SK-N-SH treated with all-trans-retinoic acid at 6 μM for 48 hours (cell line): ENCODE measurements at regions not wholly inside any gene's neighbourhood (a gene's known extent, or its start where the extent isn't known, plus 50 kb on each side); places are given as distances from the start of the nearest gene placed in this dataset.

Experiments used
- ATAC-seq: fragments of 200-7000 bp; cut with Tn5 transposase; 3 replicates; pipeline ENCODE4 v1.9.1; 2020; ENCODE audit warnings: mild to moderate bottlenecking, moderate library complexity
- ARNTL ChIP-seq: fragments of 450-650 bp; formaldehyde crosslinking; IDR thresholded peaks from 2 replicates; pipeline ENCODE4 v1.5.0; 2020; ENCODE audit warnings: low read depth, mild to moderate bottlenecking, moderate library complexity, borderline replicate concordance
- BACH2 ChIP-seq: fragments of 250-450 bp; sonication (Bioruptor Pico); IDR thresholded peaks from 2 replicates; pipeline ENCODE4 v1.9.0; 2021; ENCODE audit warnings: mild to moderate bottlenecking, borderline replicate concordance
- CSRNP3 ChIP-seq: fragments of 250-450 bp; sonication (Bioruptor Pico); IDR thresholded peaks from 2 replicates; pipeline ENCODE4 v1.5.1; 2021; ENCODE audit warnings: mild to moderate bottlenecking, moderate library complexity
- ESRRG ChIP-seq: fragments of 250-450 bp; sonication (Bioruptor Pico); IDR thresholded peaks from 2 replicates; pipeline ENCODE4 v1.6.1; 2021; ENCODE audit warnings: mild to moderate bottlenecking
- GLIS3 ChIP-seq: fragments of 250-450 bp; sonication (Bioruptor Pico); IDR thresholded peaks from 2 replicates; pipeline ENCODE4 v1.5.0; 2020; ENCODE audit warnings: mild to moderate bottlenecking, moderate library complexity
- ISL1 ChIP-seq: fragments of 250-450 bp; sonication (Bioruptor Pico); IDR thresholded peaks from 2 replicates; pipeline ENCODE4 v2.1.2; 2022; ENCODE audit warnings: mild to moderate bottlenecking, moderate library complexity
- OSR1 ChIP-seq: fragments of 250-450 bp; sonication (Bioruptor Pico); IDR thresholded peaks from 2 replicates; pipeline ENCODE4 v1.8.0; 2022; ENCODE audit warnings: moderate library complexity, mild to moderate bottlenecking, inconsistent platforms
- POU6F1 ChIP-seq: fragments of 250-450 bp; sonication (Bioruptor Pico); IDR thresholded peaks from 2 replicates; pipeline ENCODE4 v1.8.0; 2021; ENCODE audit warnings: low read depth, mild to moderate bottlenecking, moderate library complexity, borderline replicate concordance
- PPARA ChIP-seq: fragments of 250-450 bp; sonication (Bioruptor Pico); IDR thresholded peaks from 2 replicates; pipeline ENCODE4 v1.5.0; 2020; ENCODE audit warnings: mild to moderate bottlenecking, borderline replicate concordance
- RARB ChIP-seq: fragments of 250-450 bp; sonication (Bioruptor Pico); IDR thresholded peaks from 2 replicates; pipeline ENCODE4 v1.8.0; 2021; ENCODE audit warnings: mild to moderate bottlenecking, moderate library complexity
- SNAI2 ChIP-seq: fragments of 250-450 bp; sonication (Bioruptor Pico); IDR thresholded peaks from 2 replicates; pipeline ENCODE4 v1.5.0; 2020; ENCODE audit warnings: mild to moderate bottlenecking, moderate library complexity
- TCF4 ChIP-seq: fragments of 250-450 bp; sonication (Bioruptor Pico); IDR thresholded peaks from 2 replicates; pipeline ENCODE4 v1.8.0; 2021; ENCODE audit warnings: mild to moderate bottlenecking, moderate library complexity, borderline replicate concordance
- TOX ChIP-seq: fragments of 250-450 bp; sonication (Bioruptor Pico); IDR thresholded peaks from 2 replicates; pipeline ENCODE4 v1.8.0; 2021; ENCODE audit warnings: mild to moderate bottlenecking, moderate library complexity, borderline replicate concordance
- TSHZ2 ChIP-seq: fragments of 250-450 bp; sonication (Bioruptor Pico); IDR thresholded peaks from 2 replicates; pipeline ENCODE4 v1.5.0; 2020; ENCODE audit warnings: mild to moderate bottlenecking, moderate library complexity
- ZC3H10 ChIP-seq: fragments of 250-450 bp; sonication (Bioruptor Pico); IDR thresholded peaks from 2 replicates; pipeline ENCODE4 v1.5.1; 2021; ENCODE audit warnings: mild to moderate bottlenecking, moderate library complexity
- ZFP3 ChIP-seq: fragments of 250-450 bp; sonication (Bioruptor Pico); IDR thresholded peaks from 2 replicates; pipeline ENCODE4 v1.5.0; 2020; ENCODE audit warnings: mild to moderate bottlenecking, moderate library complexity
- ZNF565 ChIP-seq: fragments of 450-650 bp; formaldehyde crosslinking; conservative IDR thresholded peaks from 2 replicates; pipeline ENCODE4 v1.5.0; 2020; ENCODE audit warnings: low read depth, mild to moderate bottlenecking, moderate library complexity
- ZNF70 ChIP-seq: fragments of 450-650 bp; formaldehyde crosslinking; IDR thresholded peaks from 2 replicates; pipeline ENCODE4 v1.5.0; 2020; ENCODE audit warnings: mild to moderate bottlenecking, moderate library complexity
- ZNF8 ChIP-seq: fragments of 450-650 bp; formaldehyde crosslinking; IDR thresholded peaks from 2 replicates; pipeline ENCODE4 v1.5.0; 2020; ENCODE audit warnings: mild to moderate bottlenecking, moderate library complexity
- TF ChIP-seq, protein P1 (sequence below): fragments of 250-450 bp; sonication (Bioruptor Pico); IDR thresholded peaks from 2 replicates; pipeline ENCODE4 v1.8.0; 2020; ENCODE audit warnings: mild to moderate bottlenecking, moderate library complexity, borderline replicate concordance
- TF ChIP-seq, protein P2 (sequence below): fragments of 250-450 bp; sonication (Bioruptor Pico); IDR thresholded peaks from 2 replicates; pipeline ENCODE4 v1.5.1; 2020; ENCODE audit warnings: low read depth, mild to moderate bottlenecking, moderate library complexity

GRCh38 chr14:53663709-53664108, 292.9 kb downstream of the BMP4 start:
- TF ChIP-seq RARB (CRISPR knock-in tag), result no peak
- TF ChIP-seq, protein P1, sequence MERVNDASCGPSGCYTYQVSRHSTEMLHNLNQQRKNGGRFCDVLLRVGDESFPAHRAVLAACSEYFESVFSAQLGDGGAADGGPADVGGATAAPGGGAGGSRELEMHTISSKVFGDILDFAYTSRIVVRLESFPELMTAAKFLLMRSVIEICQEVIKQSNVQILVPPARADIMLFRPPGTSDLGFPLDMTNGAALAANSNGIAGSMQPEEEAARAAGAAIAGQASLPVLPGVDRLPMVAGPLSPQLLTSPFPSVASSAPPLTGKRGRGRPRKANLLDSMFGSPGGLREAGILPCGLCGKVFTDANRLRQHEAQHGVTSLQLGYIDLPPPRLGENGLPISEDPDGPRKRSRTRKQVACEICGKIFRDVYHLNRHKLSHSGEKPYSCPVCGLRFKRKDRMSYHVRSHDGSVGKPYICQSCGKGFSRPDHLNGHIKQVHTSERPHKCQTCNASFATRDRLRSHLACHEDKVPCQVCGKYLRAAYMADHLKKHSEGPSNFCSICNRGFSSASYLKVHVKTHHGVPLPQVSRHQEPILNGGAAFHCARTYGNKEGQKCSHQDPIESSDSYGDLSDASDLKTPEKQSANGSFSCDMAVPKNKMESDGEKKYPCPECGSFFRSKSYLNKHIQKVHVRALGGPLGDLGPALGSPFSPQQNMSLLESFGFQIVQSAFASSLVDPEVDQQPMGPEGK (CRISPR knock-in tag), result no peak
- TF ChIP-seq PPARA (CRISPR knock-in tag), result no peak
- TF ChIP-seq OSR1, result no peak
- TF ChIP-seq SNAI2, result no peak
- TF ChIP-seq ZNF70 (CRISPR knock-in tag), result no peak
- no peak for TF ChIP-seq ESRRG
- TF ChIP-seq ZNF8 (CRISPR knock-in tag), result no peak
- no peak for TF ChIP-seq BACH2 (CRISPR knock-in tag)
- TF ChIP-seq, all 23 proteins: peak for 0
- no peak for ATAC-seq

GRCh38 chr14:53655080-53655785, 301.4 kb downstream of the BMP4 start:
- no peak for TF ChIP-seq CSRNP3 (CRISPR knock-in tag)
- TF ChIP-seq SNAI2, result no peak
- TF ChIP-seq GLIS3 (CRISPR knock-in tag), result no peak
- no peak for TF ChIP-seq OSR1
- no peak for TF ChIP-seq ZNF8 (CRISPR knock-in tag)
- TF ChIP-seq TOX, result no peak
- no peak for TF ChIP-seq ARNTL (CRISPR knock-in tag)
- no peak for TF ChIP-seq ZNF565
- TF ChIP-seq ZNF70 (CRISPR knock-in tag), result no peak
- TF ChIP-seq RARB (CRISPR knock-in tag), result no peak
- TF ChIP-seq, protein P1 (CRISPR knock-in tag), result no peak
- no peak for TF ChIP-seq TSHZ2
- TF ChIP-seq ESRRG, result no peak
- TF ChIP-seq ISL1 (CRISPR knock-in tag), result no peak
- TF ChIP-seq ZC3H10 (CRISPR knock-in tag), result no peak
- TF ChIP-seq TCF4, result no peak
- TF ChIP-seq, protein P2, sequence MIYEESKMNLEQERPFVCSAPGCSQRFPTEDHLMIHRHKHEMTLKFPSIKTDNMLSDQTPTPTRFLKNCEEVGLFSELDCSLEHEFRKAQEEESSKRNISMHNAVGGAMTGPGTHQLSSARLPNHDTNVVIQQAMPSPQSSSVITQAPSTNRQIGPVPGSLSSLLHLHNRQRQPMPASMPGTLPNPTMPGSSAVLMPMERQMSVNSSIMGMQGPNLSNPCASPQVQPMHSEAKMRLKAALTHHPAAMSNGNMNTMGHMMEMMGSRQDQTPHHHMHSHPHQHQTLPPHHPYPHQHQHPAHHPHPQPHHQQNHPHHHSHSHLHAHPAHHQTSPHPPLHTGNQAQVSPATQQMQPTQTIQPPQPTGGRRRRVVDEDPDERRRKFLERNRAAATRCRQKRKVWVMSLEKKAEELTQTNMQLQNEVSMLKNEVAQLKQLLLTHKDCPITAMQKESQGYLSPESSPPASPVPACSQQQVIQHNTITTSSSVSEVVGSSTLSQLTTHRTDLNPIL (CRISPR knock-in tag), result no peak
- no peak for TF ChIP-seq PPARA (CRISPR knock-in tag)
- no peak for ATAC-seq

- ATAC-seq, result no peak
- TF ChIP-seq POU6F1 (CRISPR knock-in tag) (no peak), OSR1 (no peak), ZFP3 (CRISPR knock-in tag) (no peak), TCF4 (no peak), BACH2 (CRISPR knock-in tag) (no peak), RARB (CRISPR knock-in tag) (no peak), ZC3H10 (CRISPR knock-in tag) (no peak), ZNF70 (CRISPR knock-in tag) (no peak), ZNF8 (CRISPR knock-in tag) (no peak), ISL1 (CRISPR knock-in tag) (no peak), TSHZ2 (no peak), CSRNP3 (CRISPR knock-in tag) (no peak)
These were observed 304.6 kb downstream of the BMP4 start for GRCh38 chr14:53652068-53652467.
